ENCODE measurements at regions not wholly inside any gene's neighbourhood (a gene's known extent, or its start where the extent isn't known, plus 50 kb on each side); places are given as distances from the start of the nearest gene placed in this dataset.

- no peak for DNase-seq (ENCODE audit: low read depth)
- no peak for TF ChIP-seq CTCF (IDR thresholded peaks at IDR 0.05; ENCODE audit: low read depth, low read length, missing control alignments)
- no peak overlapping the region for H3K4me3 ChIP-seq (ENCODE audit: low read depth, low read length)
- in situ Hi-C loops (cut with HindIII; ENCODE audit: low sequenced_read_pairs): no loop called here
Measured at GRCh38 chr20:52098186-52098585, 93.4 kb downstream of the ZFP64 start.

GRCh38 chr20:52096117-52096516 is 95.5 kb downstream of the ZFP64 start:
- TF ChIP-seq CTCF (IDR thresholded peaks at IDR 0.05; ENCODE audit: low read depth, low read length, missing control alignments): no peak
- in situ Hi-C loops (cut with HindIII; ENCODE audit: low sequenced_read_pairs): no loop called here
- no peak for DNase-seq (ENCODE audit: low read depth)
- no peak overlapping the region for H3K4me3 ChIP-seq (ENCODE audit: low read depth, low read length)

GRCh38 chr20:52094693-52095092 is 96.9 kb downstream of the ZFP64 start:
- no peak overlapping the region for H3K4me3 ChIP-seq (ENCODE audit: low read depth, low read length)
- in situ Hi-C loops (cut with HindIII; ENCODE audit: low sequenced_read_pairs): no loop called here
- no peak for DNase-seq (ENCODE audit: low read depth)
- no peak for TF ChIP-seq CTCF (IDR thresholded peaks at IDR 0.05; ENCODE audit: low read depth, low read length, missing control alignments)

- no peak for DNase-seq (ENCODE audit: low read depth)
- no peak overlapping the region for H3K4me3 ChIP-seq (ENCODE audit: low read depth, low read length)
- in situ Hi-C loops (cut with HindIII; ENCODE audit: low sequenced_read_pairs): no loop called here
- no peak for TF ChIP-seq CTCF (IDR thresholded peaks at IDR 0.05; ENCODE audit: low read depth, low read length, missing control alignments)
Measured at GRCh38 chr20:52093575-52093974, 98.0 kb downstream of the ZFP64 start.

GRCh38 chr20:52090035-52090434 is 101.5 kb downstream of the ZFP64 start:
- no peak for TF ChIP-seq CTCF (IDR thresholded peaks at IDR 0.05; ENCODE audit: low read depth, low read length, missing control alignments)
- in situ Hi-C loops (cut with HindIII; ENCODE audit: low sequenced_read_pairs): no loop called here
- H3K4me3 ChIP-seq (ENCODE audit: low read depth, low read length): no peak overlapping the region
- no peak for DNase-seq (ENCODE audit: low read depth)

GRCh38 chr20:52087471-52087870 is 104.1 kb downstream of the ZFP64 start:
- no peak overlapping the region for H3K4me3 ChIP-seq (ENCODE audit: low read depth, low read length)
- in situ Hi-C loops (cut with HindIII; ENCODE audit: low sequenced_read_pairs): no loop called here
- no peak for TF ChIP-seq CTCF (IDR thresholded peaks at IDR 0.05; ENCODE audit: low read depth, low read length, missing control alignments)
- DNase-seq (ENCODE audit: low read depth): no peak

GRCh38 chr20:52086878-52087277 is 104.7 kb downstream of the ZFP64 start:
- no peak overlapping the region for H3K4me3 ChIP-seq (ENCODE audit: low read depth, low read length)
- in situ Hi-C loops (cut with HindIII; ENCODE audit: low sequenced_read_pairs): no loop called here
- TF ChIP-seq CTCF (IDR thresholded peaks at IDR 0.05; ENCODE audit: low read depth, low read length, missing control alignments): no peak
- no peak for DNase-seq (ENCODE audit: low read depth)

Measured in astrocyte of the cerebellum (primary cell).